UCSD-AML1 (cell line): ENCODE measurements at regions not wholly inside any gene's neighbourhood (a gene's known extent, or its start where the extent isn't known, plus 50 kb on each side); places are given as distances from the start of the nearest gene placed in this dataset.

ENCODE experiments used
- DNase-seq: peaks from one replicate; lab custom pipeline; 2025; ENCODE audit not compliant: unreplicated experiment; lab: John Stamatoyannopoulos, UW

DNA sequence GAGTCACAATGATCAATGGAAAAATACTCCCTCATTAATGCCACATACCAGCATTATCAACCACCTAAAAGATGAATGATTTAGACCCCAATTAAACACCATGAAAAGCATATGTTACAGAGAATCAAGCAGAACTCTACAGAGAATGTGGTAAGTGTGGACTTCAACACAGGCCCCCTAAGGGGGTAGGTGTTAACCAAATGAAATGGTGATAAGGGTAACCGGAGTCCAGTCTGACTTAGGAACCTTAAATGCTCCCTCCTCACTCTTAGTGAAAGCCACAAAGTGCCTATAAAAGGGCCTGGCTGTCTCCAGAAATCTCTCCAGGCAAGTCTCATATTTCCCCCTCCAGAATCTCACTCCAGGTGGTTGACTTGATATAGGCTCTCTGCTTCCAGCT, 149.2 kb upstream of the FOXD3 start:
- DNase-seq, result no peak

DNA sequence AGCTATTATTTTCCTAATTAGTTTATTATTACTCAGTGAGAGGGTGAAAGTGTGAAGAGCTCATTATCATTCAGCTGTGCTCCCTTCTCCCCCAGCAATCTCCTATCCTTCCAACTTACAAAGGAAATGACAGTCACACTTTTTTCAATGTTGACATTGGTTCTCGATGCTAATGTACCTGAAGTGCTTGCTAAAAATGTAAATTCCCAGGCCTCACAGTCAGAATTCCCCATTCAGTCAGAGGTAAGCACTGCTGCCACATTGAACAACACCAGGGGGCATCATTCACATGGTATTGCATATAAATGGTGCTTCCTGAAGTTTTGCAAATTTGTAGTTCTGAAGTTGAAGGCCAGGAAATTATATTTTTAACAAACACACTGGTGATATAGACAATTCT, 132.7 kb upstream of the FOXD3 start:
- no peak for DNase-seq

DNA sequence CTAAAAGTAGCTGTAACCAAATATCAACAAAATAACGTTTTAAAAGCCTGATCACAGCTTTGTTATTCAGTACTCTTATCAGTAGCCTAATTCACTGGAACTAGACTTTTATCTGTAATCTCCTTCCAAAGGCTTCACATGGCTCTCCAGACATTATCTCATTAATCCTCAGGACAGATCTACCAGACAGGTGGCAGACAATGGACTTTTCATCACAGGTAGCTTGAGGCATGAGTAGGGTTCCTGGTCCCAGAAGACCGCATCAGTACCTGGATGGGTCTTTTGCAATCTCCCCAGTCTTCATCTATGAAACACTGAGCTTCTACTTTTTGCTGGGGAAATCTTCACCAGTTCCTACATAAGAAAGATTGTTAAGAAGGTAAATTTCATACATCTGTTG, 132.2 kb upstream of the FOXD3 start:
- DNase-seq, result no peak

DNA sequence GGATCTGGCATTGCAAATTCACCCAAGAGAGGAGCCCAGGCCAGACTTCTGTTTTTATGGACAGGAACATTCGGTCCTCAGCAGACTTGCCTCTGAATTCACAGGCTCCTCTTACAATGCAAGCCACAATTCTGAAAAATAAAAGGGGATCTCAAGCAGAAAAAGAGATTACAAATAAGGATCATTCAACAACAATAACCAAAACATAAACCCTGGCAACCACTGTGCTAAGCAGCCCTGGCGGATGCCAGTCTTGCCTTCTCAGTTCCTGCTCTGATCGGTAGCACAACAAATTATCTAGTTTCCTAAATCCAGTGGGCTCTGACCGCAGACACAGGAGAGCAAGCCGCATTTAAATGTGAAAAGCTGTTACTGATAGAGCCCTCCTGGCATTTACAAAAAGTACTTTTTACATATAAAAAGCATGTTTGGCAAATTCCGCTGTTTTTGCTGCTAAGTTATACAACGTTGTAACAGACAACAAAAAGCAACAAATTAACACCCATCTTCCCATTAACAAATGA, 123.4 kb upstream of the FOXD3 start:
- DNase-seq, result no peak

DNA sequence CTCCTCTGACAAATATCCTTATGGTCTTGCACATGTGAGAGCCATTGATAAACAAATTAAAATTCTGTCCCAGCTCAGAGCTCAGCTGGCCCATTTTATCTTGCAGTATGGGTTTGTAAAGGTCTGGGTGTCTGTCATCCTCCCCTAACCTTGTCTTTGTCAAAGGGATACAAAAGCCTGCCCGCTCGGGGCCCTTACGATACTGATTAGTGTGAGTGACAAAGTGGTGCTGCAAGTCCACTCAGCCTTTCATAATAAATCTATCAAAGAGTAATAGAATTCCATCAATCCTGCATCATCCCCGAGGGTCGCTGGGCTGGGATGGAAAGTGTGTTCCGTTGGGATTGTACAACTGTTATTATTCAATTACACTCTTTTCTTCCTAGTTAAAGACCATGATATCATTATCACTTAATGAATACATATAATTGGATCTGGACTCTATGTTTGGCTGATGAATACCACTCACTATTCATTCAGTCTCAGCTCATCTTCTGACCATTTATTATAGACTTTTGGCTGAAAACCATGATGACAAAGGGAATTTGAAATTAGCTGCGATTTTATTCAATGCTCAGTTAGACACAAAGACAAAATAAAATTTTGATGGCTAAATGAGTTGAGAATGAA, 122.5 kb upstream of the FOXD3 start:
- no peak for DNase-seq

DNA sequence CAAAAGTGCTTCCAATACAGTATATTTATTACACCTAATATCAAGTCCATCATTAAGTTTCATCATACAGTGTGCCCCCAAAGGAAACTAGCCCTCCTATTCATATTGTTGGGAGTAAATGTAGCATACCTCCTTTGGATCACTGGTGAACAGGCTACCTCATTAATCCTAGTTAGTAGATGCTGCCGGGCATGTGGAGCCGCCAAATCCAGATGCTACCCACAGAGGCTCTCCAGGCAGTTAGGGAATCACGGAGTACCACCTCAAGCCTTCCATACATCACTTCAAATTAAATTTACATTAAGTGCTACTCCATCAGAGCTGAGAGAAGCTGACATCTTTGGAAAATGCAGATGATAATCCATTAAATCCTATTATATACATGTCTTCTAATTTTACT, 121.7 kb upstream of the FOXD3 start:
- no peak for DNase-seq

- DNase-seq, result no peak
Observed at GRCh38 chr1:63203641-63204040, 118.7 kb upstream of the FOXD3 start.

- DNase-seq, result no peak
Observed at GRCh38 chr1:63205776-63206175, 116.6 kb upstream of the FOXD3 start.

DNA sequence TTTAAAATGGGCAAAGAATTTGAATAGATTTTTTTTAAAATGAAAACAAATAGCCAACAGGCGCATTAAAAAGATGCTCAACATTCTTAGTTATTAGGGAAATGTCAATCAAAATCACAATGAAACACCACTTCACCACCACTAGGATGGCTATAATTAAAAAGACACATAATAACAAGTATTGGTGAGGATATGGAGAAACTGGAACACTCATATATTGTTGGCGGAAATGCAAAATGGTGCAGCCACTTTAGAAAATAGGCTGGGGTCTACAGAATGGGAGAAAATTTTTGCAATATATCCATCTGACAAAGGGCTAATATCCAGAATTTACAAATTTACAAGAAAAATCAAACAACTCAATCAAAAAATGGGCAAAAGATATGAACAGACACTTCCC, 107.8 kb upstream of the FOXD3 start:
- DNase-seq, result no peak

DNA sequence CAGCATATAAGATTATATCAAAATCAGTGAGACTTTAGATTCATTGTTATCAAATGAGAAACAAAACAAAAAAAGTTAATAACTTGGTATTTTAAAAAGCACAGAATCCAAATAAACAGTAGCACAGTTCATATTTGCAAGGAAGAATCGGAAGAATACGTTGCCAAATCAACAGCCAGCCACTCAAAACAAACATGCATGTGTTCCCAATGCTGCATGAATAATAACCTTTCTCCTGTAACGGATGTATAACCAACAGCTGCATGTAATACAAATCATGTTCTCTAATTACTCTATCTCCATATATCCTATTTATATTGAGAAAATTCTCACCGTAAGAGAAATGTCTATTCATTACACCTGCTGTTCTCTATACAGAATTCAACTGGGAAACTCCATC, 98.9 kb upstream of the FOXD3 start:
- no peak for DNase-seq

DNA sequence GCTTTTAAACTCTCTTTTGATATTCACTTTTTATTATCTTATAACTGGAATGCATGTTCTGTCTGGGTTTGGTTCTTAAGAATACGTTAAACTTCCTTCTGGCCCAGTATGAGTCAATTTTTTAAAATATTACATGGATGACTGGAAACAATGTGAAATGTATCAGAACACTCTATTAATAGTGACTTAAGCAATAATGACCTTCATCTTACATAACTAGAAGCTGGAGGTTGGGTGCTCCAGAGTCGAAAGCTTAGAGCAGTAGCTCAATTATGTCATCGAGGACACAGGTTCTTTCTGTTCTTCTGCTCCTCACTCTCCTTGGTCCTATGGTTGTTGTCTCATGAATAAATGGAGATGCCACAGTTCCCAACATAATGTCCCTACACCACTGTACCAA, 91.6 kb upstream of the FOXD3 start:
- no peak for DNase-seq

DNA sequence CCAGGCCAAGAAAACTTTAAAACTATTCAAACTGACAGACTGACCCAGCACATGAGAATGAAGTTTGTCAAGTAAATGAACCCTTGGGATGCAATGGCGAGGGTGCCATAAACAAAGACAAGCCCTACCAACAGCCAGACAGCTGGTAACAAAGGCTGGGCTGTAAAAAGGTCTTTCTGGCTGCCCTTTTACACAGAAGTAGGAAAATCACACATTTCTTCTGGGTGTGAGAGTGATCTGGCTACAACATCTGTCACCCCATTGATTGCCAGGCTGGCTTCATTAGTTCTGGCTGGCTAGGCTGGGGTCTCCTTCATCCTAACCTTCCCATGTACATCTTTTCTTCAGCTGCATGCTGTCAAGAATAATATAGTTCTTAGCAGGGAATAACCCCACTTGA, 83.6 kb upstream of the FOXD3 start:
- DNase-seq, result no peak

GRCh38 chr1:63245186-63245585, 77.2 kb upstream of the FOXD3 start:
- DNase-seq, result no peak

- DNase-seq, result no peak
Observed at GRCh38 chr1:63248216-63248615, 74.2 kb upstream of the FOXD3 start.

DNA sequence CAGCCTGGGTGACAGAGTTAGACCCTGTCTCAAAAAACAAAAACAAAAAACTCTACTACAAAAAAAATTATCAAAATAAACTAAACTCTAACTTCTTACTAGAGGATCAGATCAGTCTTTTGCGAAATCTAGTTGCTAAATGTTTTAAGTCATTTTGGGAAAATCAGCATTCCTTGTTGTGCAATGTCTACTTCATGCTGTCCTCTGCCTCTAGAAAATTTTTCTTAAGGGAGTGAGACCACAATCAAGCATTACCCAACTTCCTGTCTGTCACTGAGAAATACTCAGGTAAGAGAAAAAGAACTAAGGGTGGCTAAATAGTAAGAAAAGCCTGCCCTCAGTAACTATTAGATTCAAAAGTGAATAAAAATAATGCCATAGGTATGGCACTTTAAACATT, 67.2 kb upstream of the FOXD3 start:
- DNase-seq, result no peak

GRCh38 chr1:63261736-63262458, 60.5 kb upstream of the FOXD3 start:
- DNase-seq, result no peak

GRCh38 chr1:63262459-63262770, 60.0 kb upstream of the FOXD3 start:
- no peak for DNase-seq

DNA sequence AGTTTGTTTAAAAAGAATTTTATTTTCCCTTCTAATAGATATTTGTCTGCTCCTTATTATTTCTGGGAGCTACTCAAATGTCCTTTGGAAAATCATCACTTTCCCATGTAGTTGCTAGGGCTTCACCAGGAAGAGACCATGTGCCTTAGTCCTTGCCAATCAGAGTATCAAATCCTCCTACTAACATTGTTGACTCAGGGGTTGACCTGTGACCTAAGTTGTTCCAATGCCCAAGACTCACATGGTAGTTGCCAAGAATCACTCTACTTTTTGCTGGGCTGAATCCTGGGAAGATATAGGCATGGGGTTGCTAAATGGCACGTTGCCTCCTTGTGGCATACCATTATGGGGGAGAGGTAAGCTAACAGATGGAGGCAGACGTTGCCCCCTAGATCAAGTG, 58.2 kb upstream of the FOXD3 start:
- DNase-seq, result no peak

DNA sequence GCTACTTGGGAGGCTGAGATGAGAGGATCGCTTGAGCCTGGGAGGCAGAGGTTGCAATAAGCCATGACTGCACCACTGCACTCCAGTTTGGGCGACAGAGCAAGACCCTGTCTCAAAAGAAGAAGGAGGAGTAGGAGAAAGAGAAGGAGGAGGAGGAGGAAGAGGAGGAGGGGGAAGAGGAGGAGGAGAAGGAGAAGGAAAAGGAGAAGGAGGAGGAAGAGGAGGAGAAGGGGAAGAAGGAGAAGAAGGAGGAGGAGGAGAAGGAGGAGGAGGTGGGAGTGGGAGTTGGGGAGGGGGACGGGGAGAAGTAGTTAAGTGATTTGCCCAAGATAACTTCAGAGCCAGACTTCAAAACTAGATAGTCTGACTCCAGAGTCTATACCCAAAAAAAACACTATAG, 55.5 kb upstream of the FOXD3 start:
- no peak for DNase-seq

DNA sequence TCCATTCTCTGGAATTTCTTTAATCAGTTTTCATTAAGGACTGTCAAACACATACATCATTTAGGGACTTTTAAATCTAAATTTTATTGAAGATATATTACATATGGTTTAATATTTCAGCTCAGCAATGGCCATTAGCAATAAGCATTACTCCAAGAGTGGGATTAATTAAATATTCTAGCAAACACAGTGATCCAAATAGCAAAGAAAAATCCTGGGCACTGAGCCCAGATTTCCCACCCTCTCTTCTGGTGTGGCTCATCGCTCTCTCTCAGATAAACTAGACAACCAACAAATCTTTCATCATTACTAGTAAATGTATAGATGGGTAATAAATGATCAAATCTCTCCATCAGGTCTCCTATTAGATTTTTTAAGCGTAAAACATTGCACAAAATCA, 53.5 kb upstream of the FOXD3 start:
- DNase-seq, result no peak

GRCh38 chr1:63269571-63269970, 52.8 kb upstream of the FOXD3 start:
- DNase-seq, result no peak
